ENCODE measurements at regions not wholly inside any gene's neighbourhood (a gene's known extent, or its start where the extent isn't known, plus 50 kb on each side); places are given as distances from the start of the nearest gene placed in this dataset.

DNA sequence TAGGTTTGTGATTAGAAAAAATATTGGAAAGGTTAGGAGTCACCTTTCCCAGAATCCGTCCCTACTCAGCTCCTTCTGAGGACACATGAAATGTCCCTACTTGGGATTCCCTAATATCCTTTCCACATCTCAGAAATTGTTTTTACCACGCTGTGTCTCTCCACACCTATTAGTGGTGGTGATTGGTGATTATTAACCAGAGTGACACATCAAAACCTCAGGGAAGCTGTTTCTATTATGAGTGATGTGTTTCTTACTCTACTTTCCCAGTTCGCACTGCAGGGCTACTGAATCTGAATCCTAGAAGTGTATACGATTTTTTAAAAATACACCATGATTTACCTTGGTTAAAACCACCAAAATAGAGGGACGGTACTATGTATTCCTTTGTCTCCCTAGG, 460.8 kb downstream of the TBC1D4 start:
- TF ChIP-seq, protein P1, sequence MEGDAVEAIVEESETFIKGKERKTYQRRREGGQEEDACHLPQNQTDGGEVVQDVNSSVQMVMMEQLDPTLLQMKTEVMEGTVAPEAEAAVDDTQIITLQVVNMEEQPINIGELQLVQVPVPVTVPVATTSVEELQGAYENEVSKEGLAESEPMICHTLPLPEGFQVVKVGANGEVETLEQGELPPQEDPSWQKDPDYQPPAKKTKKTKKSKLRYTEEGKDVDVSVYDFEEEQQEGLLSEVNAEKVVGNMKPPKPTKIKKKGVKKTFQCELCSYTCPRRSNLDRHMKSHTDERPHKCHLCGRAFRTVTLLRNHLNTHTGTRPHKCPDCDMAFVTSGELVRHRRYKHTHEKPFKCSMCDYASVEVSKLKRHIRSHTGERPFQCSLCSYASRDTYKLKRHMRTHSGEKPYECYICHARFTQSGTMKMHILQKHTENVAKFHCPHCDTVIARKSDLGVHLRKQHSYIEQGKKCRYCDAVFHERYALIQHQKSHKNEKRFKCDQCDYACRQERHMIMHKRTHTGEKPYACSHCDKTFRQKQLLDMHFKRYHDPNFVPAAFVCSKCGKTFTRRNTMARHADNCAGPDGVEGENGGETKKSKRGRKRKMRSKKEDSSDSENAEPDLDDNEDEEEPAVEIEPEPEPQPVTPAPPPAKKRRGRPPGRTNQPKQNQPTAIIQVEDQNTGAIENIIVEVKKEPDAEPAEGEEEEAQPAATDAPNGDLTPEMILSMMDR (IDR thresholded peaks at IDR 0.05; ENCODE audit: insufficient read depth, low read depth, low read length) = no peak

GRCh38 chr13:75016225-75016624, 465.7 kb downstream of the TBC1D4 start:
- TF ChIP-seq, protein P1 (IDR thresholded peaks at IDR 0.05; ENCODE audit: insufficient read depth, low read depth, low read length) = no peak
- DNase-seq (ENCODE audit: low read depth) = no peak
- H3K4me3 ChIP-seq (ENCODE audit: low read depth, low read length) = no peak overlapping the region

More for the DNA sequence above, 460.8 kb downstream of the TBC1D4 start:
- no peak overlapping the region for H3K4me3 ChIP-seq (ENCODE audit: low read depth, low read length)
- no peak for DNase-seq (ENCODE audit: low read depth)

- no peak for DNase-seq (ENCODE audit: low read depth)
- no peak overlapping the region for H3K4me3 ChIP-seq (ENCODE audit: low read depth, low read length)
- TF ChIP-seq, protein P1 (IDR thresholded peaks at IDR 0.05; ENCODE audit: insufficient read depth, low read depth, low read length) = no peak
These were observed 468.2 kb downstream of the TBC1D4 start for GRCh38 chr13:75013818-75014217.

- TF ChIP-seq, protein P1 (IDR thresholded peaks at IDR 0.05; ENCODE audit: insufficient read depth, low read depth, low read length) = no peak
- no peak overlapping the region for H3K4me3 ChIP-seq (ENCODE audit: low read depth, low read length)
These were observed 471.0 kb downstream of the TBC1D4 start for GRCh38 chr13:75010941-75011340.

GRCh38 chr13:75008926-75009325, 473.0 kb downstream of the TBC1D4 start:
- H3K4me3 ChIP-seq (ENCODE audit: low read depth, low read length) = no peak overlapping the region
- no peak for DNase-seq (ENCODE audit: low read depth)
- TF ChIP-seq, protein P1 (IDR thresholded peaks at IDR 0.05; ENCODE audit: insufficient read depth, low read depth, low read length) = no peak

More at GRCh38 chr13:75010941-75011340, 471.0 kb downstream of the TBC1D4 start:
- no peak for DNase-seq (ENCODE audit: low read depth)

DNA sequence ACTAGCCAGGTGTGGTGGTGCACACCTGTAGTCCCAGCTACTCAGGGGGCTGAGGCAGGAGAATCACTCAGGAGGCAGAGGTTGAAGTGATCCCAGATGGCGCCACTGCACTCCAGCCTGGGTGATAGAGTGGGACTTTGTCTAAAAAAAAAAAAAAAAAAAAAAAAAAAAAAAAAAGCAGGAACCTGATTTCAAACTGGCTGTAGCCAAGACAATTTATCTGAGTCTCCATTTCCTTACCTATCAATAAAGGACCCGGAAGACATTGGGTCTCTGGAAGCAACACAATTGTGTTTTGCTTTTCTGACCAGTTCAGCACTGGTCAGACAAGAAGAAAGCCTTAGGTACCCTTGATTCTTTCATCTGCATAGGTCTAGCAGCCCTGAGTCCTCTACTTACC, 491.0 kb downstream of the TBC1D4 start:
- H3K4me3 ChIP-seq (ENCODE audit: low read depth, low read length) = no peak overlapping the region
- no peak for DNase-seq (ENCODE audit: low read depth)
- TF ChIP-seq, protein P1 (IDR thresholded peaks at IDR 0.05; ENCODE audit: insufficient read depth, low read depth, low read length) = no peak

- DNase-seq (ENCODE audit: low read depth) = no peak
These were observed 494.8 kb downstream of the TBC1D4 start for GRCh38 chr13:74987124-74987690.

More at GRCh38 chr13:74987124-74987690, 494.8 kb downstream of the TBC1D4 start:
- H3K4me3 ChIP-seq (ENCODE audit: low read depth, low read length) = no peak overlapping the region
- TF ChIP-seq, protein P1 (IDR thresholded peaks at IDR 0.05; ENCODE audit: insufficient read depth, low read depth, low read length) = no peak

Data from fibroblast of villous mesenchyme (primary cell).